Esophagus muscularis mucosa (tissue), 4 donors: ENCODE measurements at regions not wholly inside any gene's neighbourhood (a gene's known extent, or its start where the extent isn't known, plus 50 kb on each side); places are given as distances from the start of the nearest gene placed in this dataset.

Source experiments
- EP300 ChIP-seq: sonication (generic); formaldehyde crosslinking; IDR thresholded peaks from one replicate; pipeline ENCODE4 v1.6.1; 2017; ENCODE audit warnings: antibody characterized with exemption
- POLR2A ChIP-seq: fragments of 450-650 bp; IDR thresholded peaks from one replicate; pipeline ENCODE4 v1.6.1; 2017; ENCODE audit warnings: antibody characterized with exemption, moderate library complexity, mild to moderate bottlenecking, low read depth
- POLR2AphosphoS5 ChIP-seq, 2 donors: sonication (generic); formaldehyde crosslinking; IDR thresholded peaks; one replicate each; pipeline ENCODE4 v1.6.1; 2017; ENCODE audit warnings: antibody characterized with exemption in 2 of 2
- TF ChIP-seq, protein P1 (sequence below), 3 experiments: fragments of 200-600 bp in 2 of 3; fragments of 450-650 bp in 1 of 3; sonication (generic) in 2 of 3; IDR thresholded peaks; one replicate each; pipeline ENCODE4 v1.5.1; 2017 to 2019; ENCODE audit warnings: antibody characterized with exemption in 3 of 3, mild to moderate bottlenecking in 2 of 3, moderate library complexity in 1 of 3

- TF ChIP-seq, protein P1, sequence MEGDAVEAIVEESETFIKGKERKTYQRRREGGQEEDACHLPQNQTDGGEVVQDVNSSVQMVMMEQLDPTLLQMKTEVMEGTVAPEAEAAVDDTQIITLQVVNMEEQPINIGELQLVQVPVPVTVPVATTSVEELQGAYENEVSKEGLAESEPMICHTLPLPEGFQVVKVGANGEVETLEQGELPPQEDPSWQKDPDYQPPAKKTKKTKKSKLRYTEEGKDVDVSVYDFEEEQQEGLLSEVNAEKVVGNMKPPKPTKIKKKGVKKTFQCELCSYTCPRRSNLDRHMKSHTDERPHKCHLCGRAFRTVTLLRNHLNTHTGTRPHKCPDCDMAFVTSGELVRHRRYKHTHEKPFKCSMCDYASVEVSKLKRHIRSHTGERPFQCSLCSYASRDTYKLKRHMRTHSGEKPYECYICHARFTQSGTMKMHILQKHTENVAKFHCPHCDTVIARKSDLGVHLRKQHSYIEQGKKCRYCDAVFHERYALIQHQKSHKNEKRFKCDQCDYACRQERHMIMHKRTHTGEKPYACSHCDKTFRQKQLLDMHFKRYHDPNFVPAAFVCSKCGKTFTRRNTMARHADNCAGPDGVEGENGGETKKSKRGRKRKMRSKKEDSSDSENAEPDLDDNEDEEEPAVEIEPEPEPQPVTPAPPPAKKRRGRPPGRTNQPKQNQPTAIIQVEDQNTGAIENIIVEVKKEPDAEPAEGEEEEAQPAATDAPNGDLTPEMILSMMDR (IDR thresholded peaks at IDR 0.05), result no peak
- TF ChIP-seq EP300, result no peak
- no peak for TF ChIP-seq POLR2A
- peak in 1 of 2 donors; percentile 63 for TF ChIP-seq POLR2AphosphoS5 (IDR thresholded peaks at IDR 0.05)
Observed at GRCh38 chrX:43087830-43088229, 309.9 kb upstream of the PPP1R2C start.
